Neuron (in vitro differentiated cells): ENCODE measurements at regions not wholly inside any gene's neighbourhood (a gene's known extent, or its start where the extent isn't known, plus 50 kb on each side); places are given as distances from the start of the nearest gene placed in this dataset.
"Not testable (repeated sequence)": the region's sequence is repeated elsewhere in the genome, so short reads cannot be mapped to it uniquely, and the experiment has no call there.

ENCODE experiments used
- H2AFZ ChIP-seq: one replicate; pipeline ENCODE4 v1.6.1; 2013; ENCODE audit warnings: low read depth, mild to moderate bottlenecking, inconsistent platforms, low read length, moderate library complexity
- H3K27me3 ChIP-seq: one replicate; pipeline ENCODE4 v1.6.1; 2013; ENCODE audit warnings: low read length; ENCODE audit not compliant: insufficient read depth
- H3K36me3 ChIP-seq: one replicate; pipeline ENCODE4 v1.6.1; 2013; ENCODE audit warnings: low read length; ENCODE audit not compliant: insufficient read depth
- H3K4me1 ChIP-seq: one replicate; pipeline ENCODE4 v1.6.1; 2013; ENCODE audit warnings: low read length; ENCODE audit not compliant: insufficient read depth
- H3K4me3 ChIP-seq: 2 replicates; pipeline ENCODE4 v1.5.1; 2013; ENCODE audit warnings: mild to moderate bottlenecking, low read length, moderate library complexity
- H3K9me3 ChIP-seq: one replicate; pipeline ENCODE4 v1.6.1; 2013; ENCODE audit warnings: low read length

GRCh38 chr18:52227536-52227935 is 112.5 kb upstream of the DCC start:
- Histone ChIP-seq H3K9me3 (no peaks in the 10 kb centered on the region), H2AFZ (no peak overlapping the region), H3K27me3 (no peaks in the 10 kb centered on the region), H3K4me3 (no peak overlapping the region), H3K36me3 (no peaks in the 10 kb centered on the region), H3K4me1 (peaks cover 4% of the 10 kb centered on the region)

- H2AFZ ChIP-seq: no peak overlapping the region
- H3K4me3 ChIP-seq: no peak overlapping the region
- peaks cover 4% of the 10 kb centered on the region for H3K4me1 ChIP-seq
- H3K9me3 ChIP-seq: no peaks in the 10 kb centered on the region
- H3K36me3 ChIP-seq: no peaks in the 10 kb centered on the region
- no peaks in the 10 kb centered on the region for H3K27me3 ChIP-seq
Observed at GRCh38 chr18:52228166-52228565, 111.8 kb upstream of the DCC start.

- no peaks in the 10 kb centered on the region for H3K9me3 ChIP-seq
- H3K36me3 ChIP-seq: no peaks in the 10 kb centered on the region
- no peak overlapping the region for H3K4me3 ChIP-seq
- no peaks in the 10 kb centered on the region for H3K4me1 ChIP-seq
- no peak overlapping the region for H2AFZ ChIP-seq
- H3K27me3 ChIP-seq: no peaks in the 10 kb centered on the region
Observed at GRCh38 chr18:52236131-52236530, 103.9 kb upstream of the DCC start.

GRCh38 chr18:52237551-52237950 is 102.4 kb upstream of the DCC start:
- Histone ChIP-seq H3K27me3 (no peaks in the 10 kb centered on the region), H3K9me3 (no peaks in the 10 kb centered on the region), H3K4me1 (no peaks in the 10 kb centered on the region)

GRCh38 chr18:52242711-52243110 is 97.3 kb upstream of the DCC start:
- no peaks in the 10 kb centered on the region for H3K36me3 ChIP-seq
- no peaks in the 10 kb centered on the region for H3K27me3 ChIP-seq
- no peaks in the 10 kb centered on the region for H3K4me1 ChIP-seq
- H2AFZ ChIP-seq: no peak overlapping the region
- H3K9me3 ChIP-seq: peaks cover 3% of the 10 kb centered on the region
- H3K4me3 ChIP-seq: no peak overlapping the region

More at GRCh38 chr18:52237551-52237950, 102.4 kb upstream of the DCC start:
- Histone ChIP-seq H2AFZ (no peak overlapping the region), H3K4me3 (no peak overlapping the region), H3K36me3 (no peaks in the 10 kb centered on the region)

GRCh38 chr18:52244658-52245057 is 95.3 kb upstream of the DCC start:
- H3K4me1 ChIP-seq: no peaks in the 10 kb centered on the region
- peaks cover 3% of the 10 kb centered on the region for H3K9me3 ChIP-seq
- no peaks in the 10 kb centered on the region for H3K36me3 ChIP-seq
- no peak overlapping the region for H3K4me3 ChIP-seq
- no peaks in the 10 kb centered on the region for H3K27me3 ChIP-seq
- H2AFZ ChIP-seq: no peak overlapping the region

- H3K36me3 ChIP-seq: no peaks in the 10 kb centered on the region
- no peaks in the 10 kb centered on the region for H3K9me3 ChIP-seq
- no peaks in the 10 kb centered on the region for H3K27me3 ChIP-seq
- H3K4me3 ChIP-seq: no peak overlapping the region
- no peaks in the 10 kb centered on the region for H3K4me1 ChIP-seq
- H2AFZ ChIP-seq: no peak overlapping the region
Observed at GRCh38 chr18:52254367-52254766, 85.6 kb upstream of the DCC start.

- not testable (repeated sequence) for H3K4me3 ChIP-seq, H3K27me3 ChIP-seq, H3K9me3 ChIP-seq, H2AFZ ChIP-seq, H3K4me1 ChIP-seq, H3K36me3 ChIP-seq
Observed at GRCh38 chr18:52257417-52257816, 82.6 kb upstream of the DCC start.

- no peaks in the 10 kb centered on the region for H3K9me3 ChIP-seq
- H2AFZ ChIP-seq: no peak overlapping the region
- no peaks in the 10 kb centered on the region for H3K4me1 ChIP-seq
- no peaks in the 10 kb centered on the region for H3K36me3 ChIP-seq
- no peaks in the 10 kb centered on the region for H3K27me3 ChIP-seq
- no peak overlapping the region for H3K4me3 ChIP-seq
Observed at GRCh38 chr18:52275817-52276216, 64.2 kb upstream of the DCC start.

GRCh38 chr18:52277785-52278184 is 62.2 kb upstream of the DCC start:
- no peaks in the 10 kb centered on the region for H3K4me1 ChIP-seq
- H3K36me3 ChIP-seq: no peaks in the 10 kb centered on the region
- no peak overlapping the region for H2AFZ ChIP-seq
- no peak overlapping the region for H3K4me3 ChIP-seq
- no peaks in the 10 kb centered on the region for H3K9me3 ChIP-seq
- no peaks in the 10 kb centered on the region for H3K27me3 ChIP-seq

GRCh38 chr18:52278191-52278590 is 61.8 kb upstream of the DCC start:
- Histone ChIP-seq H3K4me1 (no peaks in the 10 kb centered on the region), H3K9me3 (no peaks in the 10 kb centered on the region), H3K4me3 (no peak overlapping the region)

GRCh38 chr18:52280702-52281101 is 59.3 kb upstream of the DCC start:
- Histone ChIP-seq H2AFZ (no peak overlapping the region), H3K4me1 (no peaks in the 10 kb centered on the region)

More at GRCh38 chr18:52278191-52278590, 61.8 kb upstream of the DCC start:
- Histone ChIP-seq H3K36me3 (no peaks in the 10 kb centered on the region), H3K27me3 (no peaks in the 10 kb centered on the region), H2AFZ (no peak overlapping the region)

GRCh38 chr18:52283927-52284326 is 56.1 kb upstream of the DCC start:
- H3K36me3 ChIP-seq: no peaks in the 10 kb centered on the region
- H3K4me3 ChIP-seq: no peak overlapping the region
- H3K9me3 ChIP-seq: no peaks in the 10 kb centered on the region
- no peaks in the 10 kb centered on the region for H3K4me1 ChIP-seq
- H2AFZ ChIP-seq: no peak overlapping the region
- no peaks in the 10 kb centered on the region for H3K27me3 ChIP-seq

More at GRCh38 chr18:52280702-52281101, 59.3 kb upstream of the DCC start:
- no peaks in the 10 kb centered on the region for H3K36me3 ChIP-seq
- no peaks in the 10 kb centered on the region for H3K9me3 ChIP-seq
- no peaks in the 10 kb centered on the region for H3K27me3 ChIP-seq
- no peak overlapping the region for H3K4me3 ChIP-seq

GRCh38 chr18:52286675-52287074 is 53.3 kb upstream of the DCC start:
- Histone ChIP-seq H3K9me3 (no peaks in the 10 kb centered on the region), H2AFZ (no peak overlapping the region), H3K36me3 (no peaks in the 10 kb centered on the region), H3K4me3 (no peak overlapping the region), H3K4me1 (no peaks in the 10 kb centered on the region), H3K27me3 (no peaks in the 10 kb centered on the region)
